Fibroblast of skin of scalp (primary cell): ENCODE measurements at regions not wholly inside any gene's neighbourhood (a gene's known extent, or its start where the extent isn't known, plus 50 kb on each side); places are given as distances from the start of the nearest gene placed in this dataset.

Source experiments
- DNase-seq: peaks from one replicate; pipeline ENCODE4 v3.0.0-alpha.2; 2013

DNA sequence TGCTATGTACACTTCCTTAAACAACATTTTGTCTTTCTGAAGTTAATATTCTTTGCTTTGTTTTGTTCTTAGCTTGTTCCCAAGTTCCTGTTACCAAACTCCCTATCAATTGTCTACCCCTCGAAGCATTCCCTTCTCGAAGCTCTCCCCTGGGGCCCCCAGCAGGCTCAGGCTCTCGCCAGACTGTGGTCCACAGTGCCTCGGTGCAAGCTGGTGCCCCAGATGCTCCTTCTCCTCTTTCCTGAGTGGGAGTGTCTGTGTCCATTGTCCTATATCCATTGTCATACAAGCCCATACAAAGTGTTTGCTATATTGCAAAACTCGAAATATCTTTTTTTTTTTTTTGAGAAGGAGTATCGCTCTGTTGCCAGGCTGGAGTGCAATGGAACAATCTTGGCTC, 51.7 kb upstream of the RTL6 start:
- no peak for DNase-seq

DNA sequence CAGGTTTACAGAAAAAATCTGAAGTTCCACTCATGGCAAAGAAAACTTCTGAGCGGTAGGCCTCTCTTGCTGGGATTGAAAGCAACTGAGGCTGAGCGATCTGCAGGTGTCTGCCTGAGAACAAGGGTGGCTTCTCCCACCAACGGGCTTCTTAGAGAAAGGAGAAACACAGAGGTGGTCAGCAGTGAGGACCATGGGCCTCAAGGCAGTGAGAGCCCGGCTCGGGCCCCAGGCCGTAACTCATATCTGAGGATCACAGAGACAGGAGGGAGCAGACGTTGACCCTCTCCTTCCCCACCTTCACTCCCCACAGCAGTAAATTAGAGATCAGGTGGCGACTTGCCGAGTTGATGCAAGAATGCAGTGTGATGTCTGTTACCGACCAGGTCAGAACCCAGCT, 50.9 kb upstream of the RTL6 start:
- no peak for DNase-seq
